Ovary (tissue), 3 donors: ENCODE measurements at regions not wholly inside any gene's neighbourhood (a gene's known extent, or its start where the extent isn't known, plus 50 kb on each side); places are given as distances from the start of the nearest gene placed in this dataset.

Source experiments
- EP300 ChIP-seq: sonication (generic); formaldehyde crosslinking; IDR thresholded peaks from one replicate; pipeline ENCODE4 v1.6.1; 2017; ENCODE audit warnings: antibody characterized with exemption
- POLR2A ChIP-seq: fragments of 450-650 bp; IDR thresholded peaks from one replicate; pipeline ENCODE4 v1.6.1; 2017; ENCODE audit warnings: antibody characterized with exemption, mild to moderate bottlenecking, moderate library complexity
- TF ChIP-seq, protein P1 (sequence below), 3 donors: fragments of 450-650 bp in 2 of 3; fragments of 200-600 bp in 1 of 3; IDR thresholded peaks; one replicate each; pipeline versions ENCODE4 v1.5.1 to v1.8.0; 2016 to 2022; ENCODE audit warnings: antibody characterized with exemption in 3 of 3, mild to moderate bottlenecking in 1 of 3
- donor health status: DM: no; HTN: no; CAD: no.

DNA sequence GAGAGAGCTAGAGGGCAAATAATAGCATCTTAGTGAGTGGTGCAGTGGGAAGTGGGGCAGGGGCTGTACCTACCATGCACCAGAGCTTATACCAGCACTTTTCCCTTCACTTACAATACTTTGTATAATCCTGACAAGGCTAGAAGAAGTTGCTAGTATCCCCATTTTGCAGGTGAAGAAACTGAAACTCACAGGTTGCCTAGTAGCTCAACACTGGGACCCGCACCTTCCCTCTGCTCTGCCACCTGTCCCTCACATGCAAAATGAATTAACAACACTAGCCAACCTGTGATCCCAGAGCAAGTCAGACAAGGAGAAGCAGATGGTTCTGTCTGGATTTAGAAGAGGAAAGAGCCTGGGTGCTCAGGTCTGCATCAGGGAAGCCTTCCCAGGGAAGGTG lies 510.4 kb downstream of the BUD13 start:
- TF ChIP-seq, protein P1, sequence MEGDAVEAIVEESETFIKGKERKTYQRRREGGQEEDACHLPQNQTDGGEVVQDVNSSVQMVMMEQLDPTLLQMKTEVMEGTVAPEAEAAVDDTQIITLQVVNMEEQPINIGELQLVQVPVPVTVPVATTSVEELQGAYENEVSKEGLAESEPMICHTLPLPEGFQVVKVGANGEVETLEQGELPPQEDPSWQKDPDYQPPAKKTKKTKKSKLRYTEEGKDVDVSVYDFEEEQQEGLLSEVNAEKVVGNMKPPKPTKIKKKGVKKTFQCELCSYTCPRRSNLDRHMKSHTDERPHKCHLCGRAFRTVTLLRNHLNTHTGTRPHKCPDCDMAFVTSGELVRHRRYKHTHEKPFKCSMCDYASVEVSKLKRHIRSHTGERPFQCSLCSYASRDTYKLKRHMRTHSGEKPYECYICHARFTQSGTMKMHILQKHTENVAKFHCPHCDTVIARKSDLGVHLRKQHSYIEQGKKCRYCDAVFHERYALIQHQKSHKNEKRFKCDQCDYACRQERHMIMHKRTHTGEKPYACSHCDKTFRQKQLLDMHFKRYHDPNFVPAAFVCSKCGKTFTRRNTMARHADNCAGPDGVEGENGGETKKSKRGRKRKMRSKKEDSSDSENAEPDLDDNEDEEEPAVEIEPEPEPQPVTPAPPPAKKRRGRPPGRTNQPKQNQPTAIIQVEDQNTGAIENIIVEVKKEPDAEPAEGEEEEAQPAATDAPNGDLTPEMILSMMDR (IDR thresholded peaks at IDR 0.05), result no peak
- TF ChIP-seq POLR2A (no peak), EP300 (no peak)
